ENCODE measurements at regions not wholly inside any gene's neighbourhood (a gene's known extent, or its start where the extent isn't known, plus 50 kb on each side); places are given as distances from the start of the nearest gene placed in this dataset.

DNA sequence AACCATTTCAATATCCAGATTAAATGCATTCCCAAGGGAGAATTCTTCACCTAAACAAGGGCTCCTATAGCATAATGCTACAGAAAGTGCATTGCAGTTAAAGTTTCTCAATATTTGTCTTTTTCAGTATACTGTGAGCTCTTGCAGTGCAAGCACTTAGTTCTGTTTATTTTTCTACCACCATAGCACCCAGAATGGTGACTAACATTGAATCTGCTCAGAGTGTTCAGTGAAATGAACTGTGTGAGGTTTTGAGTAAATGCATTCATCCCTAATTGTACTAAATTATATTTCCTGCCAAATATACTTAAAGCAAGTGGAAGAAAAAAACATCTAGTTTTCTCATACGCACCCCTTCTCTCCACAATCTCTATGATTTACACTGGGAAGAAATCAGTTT, 383.9 kb downstream of the PCDH7 start:
- WGBS: 67% methylated on average over 1 of the region's 1 CpG

DNA sequence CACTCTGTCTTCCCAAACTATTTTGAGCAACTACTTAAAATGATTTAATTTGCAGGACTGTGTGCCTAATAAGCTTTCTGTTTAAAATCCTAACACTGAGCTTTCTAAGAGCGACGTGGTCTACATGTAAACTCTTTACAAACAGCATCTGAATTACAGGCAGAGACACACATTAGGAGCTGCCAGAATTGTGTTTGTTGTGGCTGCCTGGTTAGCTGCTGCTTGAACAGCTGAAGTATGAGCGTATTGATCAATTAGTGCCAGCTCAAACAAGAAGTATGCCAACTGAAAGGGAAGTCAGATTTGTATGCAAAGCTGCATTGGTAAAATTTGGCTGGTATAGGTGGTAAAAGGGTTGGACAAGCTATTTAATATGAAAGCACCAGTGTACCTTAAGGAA, 384.4 kb downstream of the PCDH7 start:
- 37% methylated on average over 3 of the region's 3 CpGs for WGBS
- Histone ChIP-seq H3K9me3 (no peaks in the 10 kb centered on the region), H3K4me1 (replicated peaks) (no peaks in the 10 kb centered on the region), H3K4me3 (no peak overlapping the region), H3K36me3 (no peaks in the 10 kb centered on the region), H3K27ac (no peak overlapping the region), H3K27me3 (replicated peaks; ENCODE audit: insufficient read depth) (no peaks in the 10 kb centered on the region)
- no peak for DNase-seq (ENCODE audit: low spot score)
- intact Hi-C loops (cut with DNase I): no loop called here
- TF ChIP-seq POLR2A (IDR thresholded peaks at IDR 0.05): no peak
- no peak for TF ChIP-seq POLR2AphosphoS5 (IDR thresholded peaks at IDR 0.05)
- TF ChIP-seq, protein P1, sequence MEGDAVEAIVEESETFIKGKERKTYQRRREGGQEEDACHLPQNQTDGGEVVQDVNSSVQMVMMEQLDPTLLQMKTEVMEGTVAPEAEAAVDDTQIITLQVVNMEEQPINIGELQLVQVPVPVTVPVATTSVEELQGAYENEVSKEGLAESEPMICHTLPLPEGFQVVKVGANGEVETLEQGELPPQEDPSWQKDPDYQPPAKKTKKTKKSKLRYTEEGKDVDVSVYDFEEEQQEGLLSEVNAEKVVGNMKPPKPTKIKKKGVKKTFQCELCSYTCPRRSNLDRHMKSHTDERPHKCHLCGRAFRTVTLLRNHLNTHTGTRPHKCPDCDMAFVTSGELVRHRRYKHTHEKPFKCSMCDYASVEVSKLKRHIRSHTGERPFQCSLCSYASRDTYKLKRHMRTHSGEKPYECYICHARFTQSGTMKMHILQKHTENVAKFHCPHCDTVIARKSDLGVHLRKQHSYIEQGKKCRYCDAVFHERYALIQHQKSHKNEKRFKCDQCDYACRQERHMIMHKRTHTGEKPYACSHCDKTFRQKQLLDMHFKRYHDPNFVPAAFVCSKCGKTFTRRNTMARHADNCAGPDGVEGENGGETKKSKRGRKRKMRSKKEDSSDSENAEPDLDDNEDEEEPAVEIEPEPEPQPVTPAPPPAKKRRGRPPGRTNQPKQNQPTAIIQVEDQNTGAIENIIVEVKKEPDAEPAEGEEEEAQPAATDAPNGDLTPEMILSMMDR (IDR thresholded peaks at IDR 0.05): no peak

More for the DNA sequence above, 383.9 kb downstream of the PCDH7 start:
- H3K36me3 ChIP-seq: no peaks in the 10 kb centered on the region
- no peaks in the 10 kb centered on the region for H3K9me3 ChIP-seq
- H3K4me3 ChIP-seq: no peak overlapping the region
- no peaks in the 10 kb centered on the region for H3K4me1 ChIP-seq (replicated peaks)
- intact Hi-C loops (cut with DNase I): no loop called here
- no peak for DNase-seq (ENCODE audit: low spot score)
- TF ChIP-seq POLR2AphosphoS5 (IDR thresholded peaks at IDR 0.05) (no peak), POLR2A (IDR thresholded peaks at IDR 0.05) (no peak)
- TF ChIP-seq, protein P1 (IDR thresholded peaks at IDR 0.05): no peak
- H3K27ac ChIP-seq: no peak overlapping the region
- no peaks in the 10 kb centered on the region for H3K27me3 ChIP-seq (replicated peaks; ENCODE audit: insufficient read depth)

DNA sequence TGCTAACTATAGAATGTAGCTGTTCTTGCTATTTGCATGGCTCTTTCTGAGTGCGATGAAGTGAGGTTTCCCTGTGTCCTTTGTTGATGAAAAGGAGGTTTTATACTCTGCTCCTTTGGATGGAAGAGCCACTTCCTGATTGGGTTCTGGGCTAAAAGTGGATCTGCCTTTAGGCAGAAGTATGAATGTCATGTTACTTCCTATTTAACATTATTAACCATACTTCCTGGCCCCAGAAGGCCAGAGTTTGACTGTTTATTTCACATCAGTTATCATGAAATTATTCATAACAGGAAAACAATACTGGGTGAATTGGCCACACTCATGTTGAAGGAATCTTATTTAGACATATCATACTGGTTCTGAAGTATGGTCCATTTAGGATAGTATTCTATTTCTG, 386.2 kb downstream of the PCDH7 start:
- Histone ChIP-seq H3K27me3 (replicated peaks; ENCODE audit: insufficient read depth) (no peaks in the 10 kb centered on the region), H3K27ac (no peak overlapping the region), H3K36me3 (no peaks in the 10 kb centered on the region), H3K4me1 (replicated peaks) (no peaks in the 10 kb centered on the region), H3K4me3 (no peak overlapping the region), H3K9me3 (no peaks in the 10 kb centered on the region)
- WGBS: 89% methylated on average over 1 of the region's 1 CpG
- intact Hi-C loops (cut with DNase I): no loop called here
- DNase-seq (ENCODE audit: low spot score): no peak
- TF ChIP-seq POLR2A (IDR thresholded peaks at IDR 0.05) (no peak), POLR2AphosphoS5 (IDR thresholded peaks at IDR 0.05) (no peak)
- TF ChIP-seq, protein P1 (IDR thresholded peaks at IDR 0.05): no peak

DNA sequence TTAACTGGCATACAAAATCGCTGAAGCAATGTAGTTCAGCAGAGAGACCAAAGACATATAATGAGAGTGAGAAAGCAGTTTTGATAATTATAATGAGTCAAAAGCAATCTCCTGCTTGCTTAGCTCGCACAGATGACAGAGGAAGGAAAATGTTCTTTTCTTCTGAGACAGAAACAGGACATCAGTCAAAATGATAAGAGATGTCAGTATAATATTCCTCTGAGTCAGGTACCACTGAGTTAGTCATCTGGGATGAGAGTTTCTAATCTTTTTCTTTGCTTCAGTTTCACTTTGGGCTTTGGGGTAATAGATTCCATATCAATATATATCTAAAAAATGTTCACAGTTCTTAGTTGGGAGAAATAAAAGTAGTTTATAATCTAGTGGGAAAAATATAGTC, 387.2 kb downstream of the PCDH7 start:
- H3K36me3 ChIP-seq: no peaks in the 10 kb centered on the region
- 90% methylated on average over 2 of the region's 2 CpGs for WGBS
- intact Hi-C loops (cut with DNase I): no loop called here
- no peak overlapping the region for H3K27ac ChIP-seq
- no peaks in the 10 kb centered on the region for H3K4me1 ChIP-seq (replicated peaks)
- DNase-seq (ENCODE audit: low spot score): no peak
- H3K4me3 ChIP-seq: no peak overlapping the region
- TF ChIP-seq, protein P1 (IDR thresholded peaks at IDR 0.05): no peak
- no peaks in the 10 kb centered on the region for H3K27me3 ChIP-seq (replicated peaks; ENCODE audit: insufficient read depth)
- no peaks in the 10 kb centered on the region for H3K9me3 ChIP-seq

DNA sequence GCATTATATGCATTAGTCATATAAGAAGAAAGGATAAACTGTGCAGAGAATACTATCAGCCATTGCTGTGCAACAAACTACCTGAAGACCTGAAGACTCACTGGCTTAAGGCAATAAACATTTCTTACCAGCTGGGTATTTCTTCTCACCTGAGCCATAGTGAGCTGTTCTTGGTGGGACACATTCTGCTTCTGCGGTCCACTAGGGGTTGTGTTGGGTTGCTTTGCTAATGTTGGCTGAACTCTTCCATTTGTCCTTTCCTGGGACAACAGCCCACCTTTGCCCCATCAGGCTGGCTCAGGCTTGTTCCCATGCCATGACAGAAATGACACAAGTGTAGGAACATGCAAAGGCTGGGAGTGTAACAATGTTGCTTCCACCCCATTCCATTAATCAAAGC, 388.6 kb downstream of the PCDH7 start:
- no peak for DNase-seq (ENCODE audit: low spot score)
- no peak for TF ChIP-seq POLR2A (IDR thresholded peaks at IDR 0.05)
- TF ChIP-seq, protein P1 (IDR thresholded peaks at IDR 0.05): no peak
- TF ChIP-seq POLR2AphosphoS5 (IDR thresholded peaks at IDR 0.05): no peak
- H3K4me3 ChIP-seq: no peak overlapping the region
- intact Hi-C loops (cut with DNase I): no loop called here
- 100% methylated on average over 1 of the region's 1 CpG for whole genome bisulfite sequencing
- H3K4me1 ChIP-seq (replicated peaks): no peaks in the 10 kb centered on the region
- H3K27ac ChIP-seq: no peak overlapping the region
- H3K27me3 ChIP-seq (replicated peaks; ENCODE audit: insufficient read depth): no peaks in the 10 kb centered on the region
- no peaks in the 10 kb centered on the region for H3K36me3 ChIP-seq
- H3K9me3 ChIP-seq: no peaks in the 10 kb centered on the region
